ENCODE measurements at regions not wholly inside any gene's neighbourhood (a gene's known extent, or its start where the extent isn't known, plus 50 kb on each side); places are given as distances from the start of the nearest gene placed in this dataset.

DNA sequence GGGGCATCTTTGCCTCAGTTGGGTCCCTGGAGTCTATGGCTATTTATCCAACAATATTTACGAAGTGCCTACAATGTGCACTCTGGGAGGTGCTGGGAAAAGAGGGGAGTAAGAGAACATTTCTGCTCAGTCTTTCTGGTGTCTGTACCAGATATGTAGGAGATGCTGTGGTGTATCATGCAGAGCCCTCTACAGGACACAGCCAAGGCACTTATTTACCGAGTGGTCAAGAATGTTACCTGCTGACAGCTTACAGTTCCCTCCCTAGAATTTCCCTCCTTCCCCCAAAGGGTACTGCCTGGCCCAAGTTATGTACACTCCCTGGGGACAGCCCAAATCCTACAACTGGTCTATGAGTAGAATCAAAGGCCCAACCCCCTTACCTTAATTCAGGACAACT is 177.7 kb downstream of the C1orf94 start:
- no peaks in the 10 kb centered on the region for H4K20me1 ChIP-seq (ENCODE audit: control insufficient read depth, extremely low read depth, insufficient read depth, low read length)
- peaks cover 10% of the 10 kb centered on the region for H3K4me1 ChIP-seq (ENCODE audit: control insufficient read depth, extremely low read depth, insufficient read depth, low read length)
- H3K4me3 ChIP-seq (ENCODE audit: control insufficient read depth in 2 of 3, extremely low read depth in 1 of 3, insufficient read depth in 2 of 3, low read depth in 1 of 3, low read length in 3 of 3) = no peak overlapping the region
- no peak overlapping the region for H3K27ac ChIP-seq (ENCODE audit: control insufficient read depth, insufficient read depth, low read length)
- DNase-seq (ENCODE audit: low read depth, low spot score) (no peak), FAIRE-seq (no peak)
- TF ChIP-seq EZH2 (IDR thresholded peaks at IDR 0.05; ENCODE audit: low read length) = no peak
- TF ChIP-seq, protein P1, sequence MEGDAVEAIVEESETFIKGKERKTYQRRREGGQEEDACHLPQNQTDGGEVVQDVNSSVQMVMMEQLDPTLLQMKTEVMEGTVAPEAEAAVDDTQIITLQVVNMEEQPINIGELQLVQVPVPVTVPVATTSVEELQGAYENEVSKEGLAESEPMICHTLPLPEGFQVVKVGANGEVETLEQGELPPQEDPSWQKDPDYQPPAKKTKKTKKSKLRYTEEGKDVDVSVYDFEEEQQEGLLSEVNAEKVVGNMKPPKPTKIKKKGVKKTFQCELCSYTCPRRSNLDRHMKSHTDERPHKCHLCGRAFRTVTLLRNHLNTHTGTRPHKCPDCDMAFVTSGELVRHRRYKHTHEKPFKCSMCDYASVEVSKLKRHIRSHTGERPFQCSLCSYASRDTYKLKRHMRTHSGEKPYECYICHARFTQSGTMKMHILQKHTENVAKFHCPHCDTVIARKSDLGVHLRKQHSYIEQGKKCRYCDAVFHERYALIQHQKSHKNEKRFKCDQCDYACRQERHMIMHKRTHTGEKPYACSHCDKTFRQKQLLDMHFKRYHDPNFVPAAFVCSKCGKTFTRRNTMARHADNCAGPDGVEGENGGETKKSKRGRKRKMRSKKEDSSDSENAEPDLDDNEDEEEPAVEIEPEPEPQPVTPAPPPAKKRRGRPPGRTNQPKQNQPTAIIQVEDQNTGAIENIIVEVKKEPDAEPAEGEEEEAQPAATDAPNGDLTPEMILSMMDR (optimal IDR thresholded peaks at IDR 0.05 in 1 of 3, IDR thresholded peaks at IDR 0.05 in 1 of 3, conservative IDR thresholded peaks at IDR 0.05 in 1 of 3; ENCODE audit: extremely low read depth in 1 of 3, insufficient read depth in 2 of 3, low read length in 3 of 3) = peak in 1 of 3 experiments; percentile 22
- H3K9ac ChIP-seq (ENCODE audit: control insufficient read depth, extremely low read depth, insufficient read depth, low read length) = no peak overlapping the region
- H2AFZ ChIP-seq (ENCODE audit: control insufficient read depth, low read length) = no peak overlapping the region
- no peaks in the 10 kb centered on the region for H3K9me1 ChIP-seq (ENCODE audit: control insufficient read depth, extremely low read depth, insufficient read depth, low read length)
- peaks cover 2% of the 10 kb centered on the region for H3K27me3 ChIP-seq (ENCODE audit: control insufficient read depth, extremely low read depth, insufficient read depth, low read length)
- dilution Hi-C loops (cut with MboI; ENCODE audit: extremely low pct_ligation_motif_present, low sequenced_read_pairs) = no loop called here
- H3K9me3 ChIP-seq (ENCODE audit: control insufficient read depth, low read depth, low read length) = no peaks in the 10 kb centered on the region
- no peaks in the 10 kb centered on the region for H3K36me3 ChIP-seq (ENCODE audit: control insufficient read depth in 2 of 2, extremely low read depth in 1 of 2, insufficient read depth in 2 of 2, low read length in 2 of 2)
- H3K79me2 ChIP-seq (ENCODE audit: control insufficient read depth, insufficient read depth, low read length) = no peaks in the 10 kb centered on the region
- H3K4me2 ChIP-seq (ENCODE audit: control insufficient read depth, extremely low read depth, insufficient read depth, low read depth, low read length) = no peak overlapping the region

DNA sequence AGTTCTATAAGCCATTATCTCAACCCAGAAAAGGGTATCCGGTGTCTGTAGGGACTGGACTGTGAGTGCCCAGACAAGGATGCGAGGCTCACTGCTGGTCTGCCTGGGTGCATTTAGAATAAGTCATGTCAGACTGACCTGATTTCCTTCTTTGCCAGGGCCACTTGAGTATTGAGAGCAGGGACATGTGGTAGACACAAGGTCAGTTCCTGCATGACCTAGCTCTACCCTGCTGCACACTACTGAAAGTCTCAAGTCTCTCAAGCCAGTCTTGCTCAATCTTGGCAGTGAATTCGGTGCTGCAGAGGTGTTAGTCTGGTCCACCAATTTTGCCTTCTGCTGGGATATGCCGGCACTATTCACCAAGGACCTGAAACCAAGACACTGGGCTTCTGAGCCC is 180.1 kb downstream of the C1orf94 start:
- H3K4me1 ChIP-seq (ENCODE audit: control insufficient read depth, extremely low read depth, insufficient read depth, low read length) = peaks cover 10% of the 10 kb centered on the region
- H3K9ac ChIP-seq (ENCODE audit: control insufficient read depth, extremely low read depth, insufficient read depth, low read length) = no peak overlapping the region
- no peak for TF ChIP-seq EZH2 (IDR thresholded peaks at IDR 0.05; ENCODE audit: low read length)
- TF ChIP-seq, protein P1 (optimal IDR thresholded peaks at IDR 0.05 in 1 of 3, IDR thresholded peaks at IDR 0.05 in 1 of 3, conservative IDR thresholded peaks at IDR 0.05 in 1 of 3; ENCODE audit: extremely low read depth in 1 of 3, insufficient read depth in 2 of 3, low read length in 3 of 3) = no peak
- no peak overlapping the region for H3K4me2 ChIP-seq (ENCODE audit: control insufficient read depth, extremely low read depth, insufficient read depth, low read depth, low read length)
- no peaks in the 10 kb centered on the region for H3K79me2 ChIP-seq (ENCODE audit: control insufficient read depth, insufficient read depth, low read length)
- no peaks in the 10 kb centered on the region for H3K9me1 ChIP-seq (ENCODE audit: control insufficient read depth, extremely low read depth, insufficient read depth, low read length)
- no peak overlapping the region for H3K4me3 ChIP-seq (ENCODE audit: control insufficient read depth in 2 of 3, extremely low read depth in 1 of 3, insufficient read depth in 2 of 3, low read depth in 1 of 3, low read length in 3 of 3)
- no peak overlapping the region for H3K27ac ChIP-seq (ENCODE audit: control insufficient read depth, insufficient read depth, low read length)
- H3K27me3 ChIP-seq (ENCODE audit: control insufficient read depth, extremely low read depth, insufficient read depth, low read length) = no peaks in the 10 kb centered on the region
- no peaks in the 10 kb centered on the region for H3K9me3 ChIP-seq (ENCODE audit: control insufficient read depth, low read depth, low read length)
- no peaks in the 10 kb centered on the region for H4K20me1 ChIP-seq (ENCODE audit: control insufficient read depth, extremely low read depth, insufficient read depth, low read length)
- FAIRE-seq = no peak
- H2AFZ ChIP-seq (ENCODE audit: control insufficient read depth, low read length) = no peak overlapping the region
- dilution Hi-C loops (cut with MboI; ENCODE audit: extremely low pct_ligation_motif_present, low sequenced_read_pairs) = no loop called here
- no peak for DNase-seq (ENCODE audit: low read depth, low spot score)
- H3K36me3 ChIP-seq (ENCODE audit: control insufficient read depth in 2 of 2, extremely low read depth in 1 of 2, insufficient read depth in 2 of 2, low read length in 2 of 2) = no peaks in the 10 kb centered on the region
